ENCODE measurements at regions not wholly inside any gene's neighbourhood (a gene's known extent, or its start where the extent isn't known, plus 50 kb on each side); places are given as distances from the start of the nearest gene placed in this dataset.

GRCh38 chr3:159560214-159560979 is 428.2 kb upstream of the IL12A start:
- DNase-seq, result no peak

GRCh38 chr3:159565313-159565712 is 423.3 kb upstream of the IL12A start:
- no peak for DNase-seq

- DNase-seq, result no peak
Observed at GRCh38 chr3:159583662-159584061, 405.0 kb upstream of the IL12A start.

GRCh38 chr3:159584421-159584820 is 404.2 kb upstream of the IL12A start:
- DNase-seq, result no peak

- DNase-seq, result no peak
Observed at GRCh38 chr3:159586571-159587202, 401.9 kb upstream of the IL12A start.

- DNase-seq, result no peak
Observed at GRCh38 chr3:159593927-159594605, 394.6 kb upstream of the IL12A start.

- DNase-seq, result no peak
Observed at GRCh38 chr3:159600291-159600690, 388.3 kb upstream of the IL12A start.

GRCh38 chr3:159604151-159604581 is 384.5 kb upstream of the IL12A start:
- no peak for DNase-seq

GRCh38 chr3:159605101-159605500 is 383.5 kb upstream of the IL12A start:
- no peak for DNase-seq

- no peak for DNase-seq
Observed at GRCh38 chr3:159605776-159606175, 382.9 kb upstream of the IL12A start.

GRCh38 chr3:159607856-159608255 is 380.8 kb upstream of the IL12A start:
- no peak for DNase-seq

- no peak for DNase-seq
Observed at GRCh38 chr3:159608311-159608710, 380.3 kb upstream of the IL12A start.

GRCh38 chr3:159609625-159610024 is 379.0 kb upstream of the IL12A start:
- DNase-seq, result no peak

GRCh38 chr3:159616234-159616825 is 372.3 kb upstream of the IL12A start:
- no peak for DNase-seq

GRCh38 chr3:159619341-159619885 is 369.2 kb upstream of the IL12A start:
- no peak for DNase-seq

GRCh38 chr3:159620281-159620680 is 368.4 kb upstream of the IL12A start:
- no peak for DNase-seq

GRCh38 chr3:159620873-159621272 is 367.8 kb upstream of the IL12A start:
- DNase-seq, result no peak

GRCh38 chr3:159624616-159625015 is 364.0 kb upstream of the IL12A start:
- no peak for DNase-seq

- no peak for DNase-seq
Observed at GRCh38 chr3:159625594-159625993, 363.0 kb upstream of the IL12A start.

- DNase-seq, result no peak
Observed at GRCh38 chr3:159626598-159626997, 362.0 kb upstream of the IL12A start.

GRCh38 chr3:159627229-159627628 is 361.4 kb upstream of the IL12A start:
- DNase-seq, result no peak

GRCh38 chr3:159627634-159628033 is 361.0 kb upstream of the IL12A start:
- no peak for DNase-seq

- DNase-seq, result no peak
Observed at GRCh38 chr3:159629329-159630084, 359.1 kb upstream of the IL12A start.

Data from MV-4-11 (cell line).